ENCODE measurements at regions not wholly inside any gene's neighbourhood (a gene's known extent, or its start where the extent isn't known, plus 50 kb on each side); places are given as distances from the start of the nearest gene placed in this dataset.
"Not testable (repeated sequence)": the region's sequence is repeated elsewhere in the genome, so short reads cannot be mapped to it uniquely, and the experiment has no call there.

GRCh38 chr5:164518741-164519080 lies 1013.3 kb downstream of the MAT2B start:
- H3K9ac ChIP-seq (ENCODE audit: low read length): no peak overlapping the region

GRCh38 chr5:164532235-164532900 lies 1026.9 kb downstream of the MAT2B start:
- no peaks in the 10 kb centered on the region for H3K27me3 ChIP-seq (ENCODE audit: insufficient read depth, low read depth, low read length)
- H2AFZ ChIP-seq (ENCODE audit: low read depth, low read length): no peak overlapping the region
- TF ChIP-seq TAF1 (IDR thresholded peaks at IDR 0.05; ENCODE audit: low read depth) (no peak), REST (IDR thresholded peaks at IDR 0.05; ENCODE audit: borderline replicate concordance) (no peak), POLR2AphosphoS5 (IDR thresholded peaks at IDR 0.05) (no peak), EP300 (conservative IDR thresholded peaks at IDR 0.05; ENCODE audit: poor library complexity, severe bottlenecking) (no peak), EZH2 (IDR thresholded peaks at IDR 0.05; ENCODE audit: borderline replicate concordance, insufficient read depth, low read length, poor library complexity, severe bottlenecking) (no peak)
- TF ChIP-seq, protein P1, sequence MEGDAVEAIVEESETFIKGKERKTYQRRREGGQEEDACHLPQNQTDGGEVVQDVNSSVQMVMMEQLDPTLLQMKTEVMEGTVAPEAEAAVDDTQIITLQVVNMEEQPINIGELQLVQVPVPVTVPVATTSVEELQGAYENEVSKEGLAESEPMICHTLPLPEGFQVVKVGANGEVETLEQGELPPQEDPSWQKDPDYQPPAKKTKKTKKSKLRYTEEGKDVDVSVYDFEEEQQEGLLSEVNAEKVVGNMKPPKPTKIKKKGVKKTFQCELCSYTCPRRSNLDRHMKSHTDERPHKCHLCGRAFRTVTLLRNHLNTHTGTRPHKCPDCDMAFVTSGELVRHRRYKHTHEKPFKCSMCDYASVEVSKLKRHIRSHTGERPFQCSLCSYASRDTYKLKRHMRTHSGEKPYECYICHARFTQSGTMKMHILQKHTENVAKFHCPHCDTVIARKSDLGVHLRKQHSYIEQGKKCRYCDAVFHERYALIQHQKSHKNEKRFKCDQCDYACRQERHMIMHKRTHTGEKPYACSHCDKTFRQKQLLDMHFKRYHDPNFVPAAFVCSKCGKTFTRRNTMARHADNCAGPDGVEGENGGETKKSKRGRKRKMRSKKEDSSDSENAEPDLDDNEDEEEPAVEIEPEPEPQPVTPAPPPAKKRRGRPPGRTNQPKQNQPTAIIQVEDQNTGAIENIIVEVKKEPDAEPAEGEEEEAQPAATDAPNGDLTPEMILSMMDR (IDR thresholded peaks at IDR 0.05; ENCODE audit: poor library complexity, severe bottlenecking): no peak
- H3F3A ChIP-seq (ENCODE audit: insufficient read depth, low read length, poor library complexity, severe bottlenecking): no peaks in the 10 kb centered on the region
- no peaks in the 10 kb centered on the region for H4K20me1 ChIP-seq (ENCODE audit: insufficient read depth)
- no peak overlapping the region for H3K4me2 ChIP-seq (ENCODE audit: low read length)
- no peaks in the 10 kb centered on the region for H3K9me3 ChIP-seq (ENCODE audit: low read length)
- no peak overlapping the region for H3K9ac ChIP-seq (ENCODE audit: low read length)
- H3K4me3 ChIP-seq (ENCODE audit: low read length): no peak overlapping the region
- H3K79me2 ChIP-seq (replicated peaks; ENCODE audit: insufficient read depth, low read length): no peaks in the 10 kb centered on the region
- no peaks in the 10 kb centered on the region for H3K9me2 ChIP-seq (ENCODE audit: insufficient read depth, low read length)
- no peak overlapping the region for H3K27ac ChIP-seq (ENCODE audit: low read length)
- H3K36me3 ChIP-seq (ENCODE audit: insufficient read depth, low read length): no peaks in the 10 kb centered on the region

More at GRCh38 chr5:164518741-164519080, 1013.3 kb downstream of the MAT2B start:
- Histone ChIP-seq H3K4me3 (ENCODE audit: low read length) (no peak overlapping the region), H2AFZ (ENCODE audit: low read depth, low read length) (no peak overlapping the region), H3K9me3 (ENCODE audit: low read length) (no peaks in the 10 kb centered on the region), H3K4me2 (ENCODE audit: low read length) (no peak overlapping the region), H3K79me2 (replicated peaks; ENCODE audit: insufficient read depth, low read length) (no peaks in the 10 kb centered on the region), H3F3A (ENCODE audit: insufficient read depth, low read length, poor library complexity, severe bottlenecking) (no peaks in the 10 kb centered on the region), H3K27me3 (ENCODE audit: insufficient read depth, low read depth, low read length) (no peaks in the 10 kb centered on the region), H3K36me3 (ENCODE audit: insufficient read depth, low read length) (no peaks in the 10 kb centered on the region), H4K20me1 (ENCODE audit: insufficient read depth) (no peaks in the 10 kb centered on the region), H3K9me2 (ENCODE audit: insufficient read depth, low read length) (no peaks in the 10 kb centered on the region), H3K27ac (ENCODE audit: low read length) (no peak overlapping the region)
- no peak for TF ChIP-seq REST (IDR thresholded peaks at IDR 0.05; ENCODE audit: borderline replicate concordance)
- no peak for TF ChIP-seq TAF1 (IDR thresholded peaks at IDR 0.05; ENCODE audit: low read depth)

- H3K27ac ChIP-seq (ENCODE audit: low read length); H3K9ac ChIP-seq (ENCODE audit: low read length); H2AFZ ChIP-seq (ENCODE audit: low read depth, low read length); H3K4me3 ChIP-seq (ENCODE audit: low read length); H4K20me1 ChIP-seq (ENCODE audit: insufficient read depth); H3F3A ChIP-seq (ENCODE audit: insufficient read depth, low read length, poor library complexity, severe bottlenecking); H3K36me3 ChIP-seq (ENCODE audit: insufficient read depth, low read length); H3K9me2 ChIP-seq (ENCODE audit: insufficient read depth, low read length); H3K79me2 ChIP-seq (replicated peaks; ENCODE audit: insufficient read depth, low read length); H3K27me3 ChIP-seq (ENCODE audit: insufficient read depth, low read depth, low read length); H3K4me2 ChIP-seq (ENCODE audit: low read length); H3K9me3 ChIP-seq (ENCODE audit: low read length): not testable (repeated sequence)
Measured at GRCh38 chr5:164533426-164533825, 1028.0 kb downstream of the MAT2B start.
